ENCODE measurements at regions not wholly inside any gene's neighbourhood (a gene's known extent, or its start where the extent isn't known, plus 50 kb on each side); places are given as distances from the start of the nearest gene placed in this dataset.

GRCh38 chr6:5871296-5871695 lies 135.4 kb downstream of the NRN1 start:
- Histone ChIP-seq H3K4me1 (ENCODE audit: insufficient read depth, poor library complexity, severe bottlenecking) (peaks cover 2% of the 10 kb centered on the region), H3K9me3 (ENCODE audit: severe bottlenecking) (no peaks in the 10 kb centered on the region), H3K27ac (ENCODE audit: poor library complexity, severe bottlenecking) (no peak overlapping the region), H3K27me3 (ENCODE audit: insufficient read depth, poor library complexity, severe bottlenecking) (no peaks in the 10 kb centered on the region), H3K36me3 (ENCODE audit: low read depth) (no peaks in the 10 kb centered on the region), H3K4me3 (ENCODE audit: severe bottlenecking) (no peak overlapping the region)
- DNase-seq (ENCODE audit: low spot score) (no peak), ATAC-seq (ENCODE audit: low read depth) (no peak)
- TF ChIP-seq CTCF (IDR thresholded peaks at IDR 0.05; ENCODE audit: poor library complexity, severe bottlenecking), result no peak

GRCh38 chr6:5869676-5870075 lies 137.0 kb downstream of the NRN1 start:
- Histone ChIP-seq H3K27me3 (ENCODE audit: insufficient read depth, poor library complexity, severe bottlenecking) (no peaks in the 10 kb centered on the region), H3K36me3 (ENCODE audit: low read depth) (no peaks in the 10 kb centered on the region), H3K27ac (ENCODE audit: poor library complexity, severe bottlenecking) (no peak overlapping the region), H3K4me1 (ENCODE audit: insufficient read depth, poor library complexity, severe bottlenecking) (peaks cover 4% of the 10 kb centered on the region), H3K9me3 (ENCODE audit: severe bottlenecking) (no peaks in the 10 kb centered on the region), H3K4me3 (ENCODE audit: severe bottlenecking) (no peak overlapping the region)
- no peak for TF ChIP-seq CTCF (IDR thresholded peaks at IDR 0.05; ENCODE audit: poor library complexity, severe bottlenecking)
- no peak for ATAC-seq (ENCODE audit: low read depth)
- no peak for DNase-seq (ENCODE audit: low spot score)

- H3K36me3 ChIP-seq (ENCODE audit: low read depth), result no peaks in the 10 kb centered on the region
- H3K4me1 ChIP-seq (ENCODE audit: insufficient read depth, poor library complexity, severe bottlenecking), result peaks cover 4% of the 10 kb centered on the region
- no peaks in the 10 kb centered on the region for H3K27me3 ChIP-seq (ENCODE audit: insufficient read depth, poor library complexity, severe bottlenecking)
- no peak overlapping the region for H3K27ac ChIP-seq (ENCODE audit: poor library complexity, severe bottlenecking)
- H3K4me3 ChIP-seq (ENCODE audit: severe bottlenecking), result no peak overlapping the region
- no peaks in the 10 kb centered on the region for H3K9me3 ChIP-seq (ENCODE audit: severe bottlenecking)
- no peak for DNase-seq (ENCODE audit: low spot score)
- no peak for ATAC-seq (ENCODE audit: low read depth)
- no peak for TF ChIP-seq CTCF (IDR thresholded peaks at IDR 0.05; ENCODE audit: poor library complexity, severe bottlenecking)
Measured at GRCh38 chr6:5869261-5869660, 137.5 kb downstream of the NRN1 start.

- no peaks in the 10 kb centered on the region for H3K36me3 ChIP-seq (ENCODE audit: low read depth)
- peaks cover 4% of the 10 kb centered on the region for H3K4me1 ChIP-seq (ENCODE audit: insufficient read depth, poor library complexity, severe bottlenecking)
- peak; percentile 94 for ATAC-seq (ENCODE audit: low read depth)
- H3K27ac ChIP-seq (ENCODE audit: poor library complexity, severe bottlenecking), result no peak overlapping the region
- H3K27me3 ChIP-seq (ENCODE audit: insufficient read depth, poor library complexity, severe bottlenecking), result no peaks in the 10 kb centered on the region
- H3K9me3 ChIP-seq (ENCODE audit: severe bottlenecking), result no peaks in the 10 kb centered on the region
- TF ChIP-seq CTCF (IDR thresholded peaks at IDR 0.05; ENCODE audit: poor library complexity, severe bottlenecking), result no peak
- H3K4me3 ChIP-seq (ENCODE audit: severe bottlenecking), result peak overlapping the region; percentile 2
- no peak for DNase-seq (ENCODE audit: low spot score)
Measured at GRCh38 chr6:5866547-5867051, 140.1 kb downstream of the NRN1 start.

GRCh38 chr6:5865506-5866031 lies 141.2 kb downstream of the NRN1 start:
- Histone ChIP-seq H3K27ac (ENCODE audit: poor library complexity, severe bottlenecking) (no peak overlapping the region), H3K4me1 (ENCODE audit: insufficient read depth, poor library complexity, severe bottlenecking) (peaks cover 4% of the 10 kb centered on the region), H3K36me3 (ENCODE audit: low read depth) (no peaks in the 10 kb centered on the region), H3K9me3 (ENCODE audit: severe bottlenecking) (no peaks in the 10 kb centered on the region), H3K4me3 (ENCODE audit: severe bottlenecking) (no peak overlapping the region), H3K27me3 (ENCODE audit: insufficient read depth, poor library complexity, severe bottlenecking) (no peaks in the 10 kb centered on the region)
- ATAC-seq (ENCODE audit: low read depth), result no peak
- no peak for DNase-seq (ENCODE audit: low spot score)
- TF ChIP-seq CTCF (IDR thresholded peaks at IDR 0.05; ENCODE audit: poor library complexity, severe bottlenecking), result no peak
